Motor neuron (in vitro differentiated cells): ENCODE measurements at regions not wholly inside any gene's neighbourhood (a gene's known extent, or its start where the extent isn't known, plus 50 kb on each side); places are given as distances from the start of the nearest gene placed in this dataset.

Experiments used
- ATAC-seq, 8 experiments: fragments of 200-7000 bp; cut with Tn5 transposase; replicated peaks in 6 of 8; 2 replicates each; pipeline ENCODE4 v1.8.0; 2021; ENCODE audit warnings: mild to moderate bottlenecking in 8 of 8, moderate library complexity in 8 of 8
- H3K27ac ChIP-seq, 2 donors: fragments of 250-450 bp; sonication (Bioruptor Pico); 2 replicates each; pipeline ENCODE4 v1.9.0; 2021; ENCODE audit warnings: antibody characterized with exemption in 2 of 2, mild to moderate bottlenecking in 2 of 2, moderate library complexity in 1 of 2
- H3K4me1 ChIP-seq, 2 donors: fragments of 250-450 bp; sonication (Bioruptor Pico); replicated peaks in 1 of 2; 2 replicates each; pipeline ENCODE4 v1.6.1; 2021; ENCODE audit warnings: antibody characterized with exemption in 2 of 2, mild to moderate bottlenecking in 2 of 2, moderate library complexity in 1 of 2
- H3K4me3 ChIP-seq, 5 donors: fragments of 250-450 bp; sonication (Bioruptor Pico); 2 replicates each; pipeline ENCODE4 v1.9.0; 2021; ENCODE audit warnings: antibody characterized with exemption in 5 of 5, mild to moderate bottlenecking in 5 of 5, moderate library complexity in 4 of 5
- WGBS, 10 experiments: fragments of 450-650 bp; shearing (Covaris generic); methylation state at CpG; one replicate each; pipeline ENCODE4 v1.0.0; 2022; 5-methylcytosine and 5-hydroxymethylcytosine counted together
- in situ Hi-C, 9 experiments: fragments of 400-800 bp; cut with MboI; loops; one replicate each; pipeline ENCODE4 v1.15.0; 2021; ENCODE audit warnings: low sequenced_read_pairs in 9 of 9, low pct_unique_long_range_greater_than_20kb in 2 of 9; ENCODE audit not compliant: unreplicated experiment in 9 of 9

- H3K27ac ChIP-seq = no peak overlapping the region
- H3K4me1 ChIP-seq = peaks cover 0 to 2% of the 10 kb centered on the region in 2 donors
- WGBS, 10 experiments = 17 to 57% (median 42%) methylated on average over 1 to 3 of the region's 4 CpGs; no CpG with 5 or more reads in 6 of the 10 experiments
- peak in 3 of 8 experiments; percentile 32 to 67 (median 35) for ATAC-seq
- in situ Hi-C loops = no loop called here
- no peak overlapping the region for H3K4me3 ChIP-seq
Observed at GRCh38 chr11:27864091-27864491, 163.8 kb upstream of the BDNF start.

- 29 to 100% (median 76%) methylated on average over 1 to 2 of the region's 2 CpGs; no CpG with 5 or more reads in 4 of the 10 experiments for WGBS, 10 experiments
- no peak for ATAC-seq
- H3K4me1 ChIP-seq = peaks cover 0 to 2% of the 10 kb centered on the region in 2 donors
- in situ Hi-C loops = no loop called here
- H3K4me3 ChIP-seq = no peak overlapping the region
- H3K27ac ChIP-seq = no peak overlapping the region
Observed at GRCh38 chr11:27863637-27864036, 163.4 kb upstream of the BDNF start.

DNA sequence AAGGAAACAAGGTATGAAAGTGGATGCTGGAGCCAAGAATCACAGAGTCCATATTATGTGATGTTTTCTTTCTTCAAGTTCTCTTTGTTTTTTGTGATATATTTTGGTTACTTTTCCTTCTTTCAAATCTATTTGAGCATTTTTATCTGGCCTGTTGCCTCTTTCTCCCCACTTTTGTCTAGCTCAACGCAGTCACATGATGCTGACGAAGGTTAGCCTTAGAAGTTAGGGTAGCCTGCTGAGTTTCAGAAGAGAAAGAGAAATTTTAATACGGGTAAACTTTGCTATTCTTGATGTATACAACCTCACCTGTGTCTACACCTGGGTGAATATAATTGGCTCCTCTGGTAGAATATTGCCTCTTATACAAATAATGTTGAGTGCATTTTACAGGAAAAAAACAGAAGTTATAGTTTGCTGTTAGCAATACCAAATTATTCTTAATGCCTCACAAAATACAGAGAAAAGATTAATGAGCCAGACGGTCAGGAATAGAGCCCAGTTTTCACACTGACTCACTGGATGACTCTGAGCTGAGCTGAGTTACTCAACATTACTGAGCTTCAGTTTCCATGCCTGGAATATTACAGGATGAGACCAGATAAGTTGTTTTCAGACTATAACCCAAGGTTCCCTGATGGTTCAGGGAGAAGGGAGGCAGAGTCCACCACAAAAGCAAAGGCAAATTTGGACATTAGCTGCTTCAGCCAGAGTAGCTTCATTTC, 161.6 kb upstream of the BDNF start:
- in situ Hi-C loops = no loop called here
- Histone ChIP-seq H3K4me3 (no peak overlapping the region), H3K4me1 (peaks cover 0 to 2% of the 10 kb centered on the region in 2 donors), H3K27ac (no peak overlapping the region)
- peak in 7 of 8 experiments; percentile 16 to 95 (median 47) for ATAC-seq
- WGBS, 10 experiments = 11 to 92% (median 60%) methylated on average over 2 to 4 of the region's 4 CpGs

DNA sequence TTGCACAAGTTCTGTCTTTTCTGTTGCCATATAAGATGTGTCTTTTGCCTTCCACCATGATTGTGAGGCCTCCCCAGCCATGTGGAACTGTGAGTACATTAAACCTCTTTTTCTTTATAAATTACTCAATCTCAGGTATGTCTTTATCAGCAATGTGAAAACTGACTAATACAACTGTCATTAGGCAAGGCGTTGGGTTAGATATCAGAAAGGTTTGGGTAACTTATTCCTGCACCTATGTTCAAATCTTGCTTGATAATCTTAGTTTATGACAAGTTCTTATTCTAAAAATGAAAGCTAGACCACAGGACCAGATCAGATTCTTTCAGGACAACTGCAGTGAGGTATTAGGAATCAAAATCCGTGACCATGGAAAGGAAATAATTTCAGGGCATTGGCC, 160.6 kb upstream of the BDNF start:
- Histone ChIP-seq H3K27ac (no peak overlapping the region), H3K4me3 (no peak overlapping the region), H3K4me1 (peaks cover 0 to 2% of the 10 kb centered on the region in 2 donors)
- in situ Hi-C loops = no loop called here
- no peak for ATAC-seq
- 60 to 90% (median 75%) methylated on average over 1 to 2 of the region's 2 CpGs; no CpG with 5 or more reads in 2 of the 10 experiments for WGBS, 10 experiments

DNA sequence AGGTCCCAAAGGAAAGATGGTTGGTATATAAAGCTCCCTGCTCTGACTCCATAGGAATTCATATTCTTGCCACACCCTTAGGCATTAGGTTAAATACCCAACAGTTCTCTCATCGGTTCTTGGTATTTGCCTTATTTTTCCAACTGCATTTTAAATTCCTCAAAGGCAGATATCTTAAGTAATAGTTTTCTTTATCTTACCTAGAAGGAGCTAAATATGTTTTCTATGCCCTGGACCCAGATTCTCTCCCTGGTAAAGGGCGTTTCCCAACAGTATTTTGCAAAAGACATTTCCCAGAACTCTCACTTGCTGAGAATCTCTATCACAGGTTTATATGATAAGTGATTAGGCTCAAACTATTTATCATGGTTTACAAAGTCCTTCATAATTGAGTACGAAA, 158.6 kb upstream of the BDNF start:
- H3K27ac ChIP-seq = no peak overlapping the region
- peaks cover 0 to 2% of the 10 kb centered on the region in 2 donors for H3K4me1 ChIP-seq
- WGBS, 10 experiments = 60 to 96% (median 79%) methylated on average over 1 to 3 of the region's 3 CpGs

GRCh38 chr11:27857588-27857987, 157.3 kb upstream of the BDNF start:
- ATAC-seq = no peak
- 33 to 89% (median 61%) methylated on average over 1 to 2 of the region's 4 CpGs; no CpG with 5 or more reads in 2 of the 10 experiments for WGBS, 10 experiments
- no peak overlapping the region for H3K27ac ChIP-seq
- no peak overlapping the region for H3K4me3 ChIP-seq
- in situ Hi-C loops = no loop called here
- no peaks in the 10 kb centered on the region for H3K4me1 ChIP-seq

More for the DNA sequence above, 158.6 kb upstream of the BDNF start:
- ATAC-seq = no peak
- no peak overlapping the region for H3K4me3 ChIP-seq
- in situ Hi-C loops = no loop called here

- ATAC-seq = no peak
- in situ Hi-C loops = no loop called here
- H3K27ac ChIP-seq = no peak overlapping the region
- 30 to 80% (median 51%) methylated on average over 1 to 4 of the region's 4 CpGs for WGBS, 10 experiments
- no peaks in the 10 kb centered on the region for H3K4me1 ChIP-seq
- no peak overlapping the region for H3K4me3 ChIP-seq
Observed at GRCh38 chr11:27857014-27857413, 156.8 kb upstream of the BDNF start.

- H3K27ac ChIP-seq = no peak overlapping the region
- no peak overlapping the region for H3K4me3 ChIP-seq
- ATAC-seq = no peak
Observed at GRCh38 chr11:27848423-27848822, 148.2 kb upstream of the BDNF start.

DNA sequence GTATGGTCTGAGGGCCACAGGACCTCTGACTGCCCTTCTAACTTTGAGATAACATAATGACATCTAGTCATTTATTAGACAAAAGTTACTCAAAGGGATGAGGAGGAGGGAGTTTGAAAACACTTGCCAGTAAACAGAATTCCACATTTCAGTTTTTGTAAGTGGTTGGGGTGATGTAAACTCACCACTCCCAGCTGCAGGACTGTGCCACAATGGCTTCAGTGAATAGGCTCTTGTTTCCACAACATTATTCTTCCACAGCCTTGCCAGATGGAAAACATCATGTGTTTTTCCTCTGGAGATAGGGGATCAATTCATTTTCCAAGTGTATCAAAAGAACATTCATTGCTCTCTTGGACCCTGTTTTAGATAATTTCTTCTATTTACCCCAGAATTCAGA, 147.2 kb upstream of the BDNF start:
- no peak for ATAC-seq
- Histone ChIP-seq H3K4me1 (no peaks in the 10 kb centered on the region), H3K4me3 (no peak overlapping the region), H3K27ac (no peak overlapping the region)
- in situ Hi-C loops = no loop called here

More at GRCh38 chr11:27848423-27848822, 148.2 kb upstream of the BDNF start:
- in situ Hi-C loops = no loop called here
- no peaks in the 10 kb centered on the region for H3K4me1 ChIP-seq

DNA sequence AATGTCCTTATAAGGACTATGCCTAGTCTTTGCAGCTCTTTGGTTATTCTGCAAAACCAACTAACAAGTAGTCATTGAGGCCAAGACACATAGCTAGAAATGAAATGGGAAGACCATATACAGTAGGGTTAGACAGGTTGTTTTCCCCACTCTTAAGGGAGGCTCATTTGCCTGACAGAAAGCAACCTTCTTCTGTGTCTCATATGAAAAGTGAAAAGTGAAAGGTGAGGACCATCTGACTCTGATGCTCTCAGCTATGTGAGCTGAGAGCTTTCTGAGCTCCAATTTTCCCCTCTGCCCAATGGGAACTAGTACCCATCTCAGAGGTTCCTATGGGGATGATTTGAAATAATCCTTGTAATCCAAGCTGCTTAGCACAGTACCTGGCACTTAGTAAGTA, 142.0 kb upstream of the BDNF start:
- H3K4me1 ChIP-seq = no peaks in the 10 kb centered on the region
- in situ Hi-C loops = no loop called here
- H3K4me3 ChIP-seq = no peak overlapping the region
- H3K27ac ChIP-seq = no peak overlapping the region
- ATAC-seq = no peak

DNA sequence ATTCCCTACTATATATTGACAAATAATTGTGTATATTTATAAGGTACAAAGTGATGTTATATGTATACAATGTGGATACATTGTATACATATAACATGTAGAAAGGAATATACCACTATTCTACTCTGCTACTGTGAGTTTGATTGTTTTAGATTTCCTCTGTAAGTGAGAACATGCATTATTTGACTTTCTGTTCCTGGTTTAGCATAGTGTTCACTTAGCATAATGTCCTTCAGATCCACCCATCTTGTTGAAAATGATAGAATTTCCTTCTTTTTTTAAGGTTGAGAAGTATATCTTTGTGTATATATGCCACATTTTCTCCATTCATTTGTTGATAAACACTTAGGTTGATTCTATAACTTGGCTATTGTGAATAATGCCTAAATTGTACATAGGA, 140.8 kb upstream of the BDNF start:
- H3K4me1 ChIP-seq = no peaks in the 10 kb centered on the region
- peak in 2 of 8 experiments; percentile 80 to 81 for ATAC-seq
- in situ Hi-C loops = no loop called here
- no peak overlapping the region for H3K4me3 ChIP-seq
- no peak overlapping the region for H3K27ac ChIP-seq

DNA sequence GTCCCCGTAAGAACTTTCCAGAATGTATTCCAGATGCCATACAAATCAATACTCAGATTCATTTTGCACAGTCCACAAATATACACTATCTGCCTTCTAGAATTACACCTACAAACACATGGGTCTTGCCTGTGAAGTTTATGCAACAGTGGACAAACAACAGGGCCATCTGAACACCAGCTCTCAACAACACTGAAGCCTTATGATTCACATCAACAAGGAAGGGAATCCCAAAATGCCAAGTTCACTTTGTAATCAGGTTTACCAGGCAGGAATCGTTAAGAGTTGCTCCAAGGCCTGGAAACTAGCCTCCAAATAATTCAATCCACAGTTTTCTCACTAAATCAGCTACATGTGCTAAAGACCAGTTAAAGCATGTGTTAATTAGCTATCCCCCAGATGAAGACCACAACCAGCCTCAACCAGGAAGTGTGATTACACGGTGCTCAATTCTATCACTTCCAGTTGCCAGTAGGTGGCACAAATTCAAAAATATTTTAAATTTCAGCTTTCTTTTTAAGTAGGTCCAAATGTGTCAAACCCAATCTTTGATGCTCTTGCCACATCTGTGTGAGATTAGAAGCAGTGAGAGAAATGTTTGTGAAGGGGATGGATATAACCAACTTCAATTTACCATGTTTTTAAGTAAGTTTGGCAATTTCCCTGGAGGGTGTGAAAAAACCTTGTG, 139.1 kb upstream of the BDNF start:
- ATAC-seq = peak in 1 of 8 experiments; percentile 39
- H3K4me3 ChIP-seq = no peak overlapping the region
- H3K27ac ChIP-seq = no peak overlapping the region
- WGBS, 10 experiments = 0 to 82% (median 50%) methylated on average over 1 to 3 of the region's 3 CpGs; no CpG with 5 or more reads in 2 of the 10 experiments
- in situ Hi-C loops = no loop called here
- no peaks in the 10 kb centered on the region for H3K4me1 ChIP-seq

GRCh38 chr11:27838674-27839073, 138.4 kb upstream of the BDNF start:
- in situ Hi-C loops = no loop called here
- H3K4me1 ChIP-seq = no peaks in the 10 kb centered on the region
- 0 to 56% (median 43%) methylated on average over 2 to 6 of the region's 6 CpGs for WGBS, 10 experiments
- ATAC-seq = no peak
- H3K27ac ChIP-seq = no peak overlapping the region
- H3K4me3 ChIP-seq = no peak overlapping the region
